Loucy (cell line): ENCODE measurements at regions not wholly inside any gene's neighbourhood (a gene's known extent, or its start where the extent isn't known, plus 50 kb on each side); places are given as distances from the start of the nearest gene placed in this dataset.

Experiments used
- H2AFZ ChIP-seq: fragments of 200-600 bp; sonication (generic); 2 replicates; pipeline ENCODE4 v1.6.0; 2016; ENCODE audit warnings: antibody characterized with exemption, mild to moderate bottlenecking, low read length, moderate library complexity
- H3F3A ChIP-seq: fragments of 200-600 bp; 2 replicates; pipeline ENCODE4 v1.6.0; 2016; ENCODE audit warnings: antibody characterized with exemption, low read depth, mild to moderate bottlenecking
- H3K27me3 ChIP-seq: fragments of 200-600 bp; sonication (generic); 2 replicates; pipeline ENCODE4 v1.6.1; 2014; ENCODE audit warnings: low read length, mild to moderate bottlenecking; ENCODE audit not compliant: insufficient read depth, poor library complexity, severe bottlenecking
- H3K36me3 ChIP-seq: fragments of 200-600 bp; sonication (generic); 2 replicates; pipeline ENCODE4 v1.6.1; 2016; ENCODE audit warnings: low read length; ENCODE audit not compliant: insufficient read depth
- H3K4me1 ChIP-seq: fragments of 200-600 bp; sonication (generic); 2 replicates; pipeline ENCODE4 v1.5.1; 2014; ENCODE audit warnings: low read length, mild to moderate bottlenecking; ENCODE audit not compliant: insufficient read depth, poor library complexity, severe bottlenecking
- H3K4me2 ChIP-seq: fragments of 200-600 bp; sonication (generic); 2 replicates; pipeline ENCODE4 v1.6.0; 2014; ENCODE audit warnings: antibody characterized with exemption, low read length, low read depth, mild to moderate bottlenecking; ENCODE audit not compliant: poor library complexity, severe bottlenecking
- H3K4me3 ChIP-seq: fragments of 200-600 bp; sonication (generic); 2 replicates; pipeline ENCODE4 v1.5.1; 2014; ENCODE audit warnings: low read length, mild to moderate bottlenecking, mixed read lengths; ENCODE audit not compliant: poor library complexity, severe bottlenecking
- H3K79me2 ChIP-seq: fragments of 200-600 bp; sonication (generic); 2 replicates; pipeline ENCODE4 v1.6.1; 2014; ENCODE audit warnings: low read length; ENCODE audit not compliant: insufficient read depth
- H3K9ac ChIP-seq: fragments of 200-600 bp; sonication (generic); 2 replicates; pipeline ENCODE4 v1.6.0; 2014; ENCODE audit warnings: mild to moderate bottlenecking, low read depth, low read length, moderate library complexity; ENCODE audit not compliant: poor library complexity, severe bottlenecking
- H3K9me2 ChIP-seq: fragments of 200-600 bp; sonication (generic); replicated peaks from 2 replicates; pipeline ENCODE4 v1.6.1; 2016; ENCODE audit warnings: low read depth, low read length, mixed read lengths
- H3K9me3 ChIP-seq: fragments of 200-600 bp; sonication (generic); 2 replicates; pipeline ENCODE4 v1.6.1; 2014; ENCODE audit warnings: mild to moderate bottlenecking, antibody characterized with exemption, low read length, low read depth; ENCODE audit not compliant: insufficient read depth
- H4K20me1 ChIP-seq: fragments of 200-600 bp; sonication (generic); 2 replicates; pipeline ENCODE4 v1.6.0; 2014; ENCODE audit warnings: antibody characterized with exemption, low read length, mild to moderate bottlenecking; ENCODE audit not compliant: insufficient read depth, poor library complexity, severe bottlenecking
- CTCF ChIP-seq: fragments of 200-600 bp; sonication (generic); conservative IDR thresholded peaks from 2 replicates; pipeline ENCODE4 v1.5.1; 2014; ENCODE audit warnings: mild to moderate bottlenecking, antibody characterized with exemption, low read length
- EZH2phosphoT487 ChIP-seq: fragments of 200-600 bp; IDR thresholded peaks from 2 replicates; pipeline ENCODE4 v1.6.1; 2018; ENCODE audit warnings: antibody characterized with exemption, mild to moderate bottlenecking, moderate library complexity, borderline replicate concordance

- Histone ChIP-seq H3K36me3 (no peaks in the 10 kb centered on the region), H3K27me3 (no peaks in the 10 kb centered on the region), H3K79me2 (no peaks in the 10 kb centered on the region), H3K4me2 (no peak overlapping the region), H3K9me3 (peaks cover 4% of the 10 kb centered on the region; the same call in 1 of the 2 replicates), H3K9me2 (no peaks in the 10 kb centered on the region), H3K4me3 (no peak overlapping the region), H4K20me1 (no peaks in the 10 kb centered on the region), H3F3A (no peaks in the 10 kb centered on the region), H3K4me1 (no peaks in the 10 kb centered on the region), H3K9ac (no peak overlapping the region), H2AFZ (no peak overlapping the region)
- TF ChIP-seq EZH2phosphoT487 = no peak
These were observed 2451.0 kb downstream of the TP53TG3F start for GRCh38 chr16:35910409-35910808.

GRCh38 chr16:35911899-35912298 is 2452.5 kb downstream of the TP53TG3F start:
- peaks cover 4% of the 10 kb centered on the region; the same call in 1 of the 2 replicates for H3K9me3 ChIP-seq
- no peaks in the 10 kb centered on the region for H3F3A ChIP-seq
- H3K79me2 ChIP-seq = no peaks in the 10 kb centered on the region
- no peaks in the 10 kb centered on the region for H3K36me3 ChIP-seq
- H3K27me3 ChIP-seq = no peaks in the 10 kb centered on the region
- H3K9ac ChIP-seq = no peak overlapping the region
- TF ChIP-seq CTCF = no peak
- no peak for TF ChIP-seq EZH2phosphoT487
- no peak overlapping the region for H3K4me3 ChIP-seq
- H4K20me1 ChIP-seq = no peaks in the 10 kb centered on the region
- no peak overlapping the region for H3K4me2 ChIP-seq
- H3K4me1 ChIP-seq = no peaks in the 10 kb centered on the region
- H3K9me2 ChIP-seq = no peaks in the 10 kb centered on the region
- no peak overlapping the region for H2AFZ ChIP-seq

GRCh38 chr16:35931722-35932121 is 2472.3 kb downstream of the TP53TG3F start:
- Histone ChIP-seq H3K9me3 (peaks cover 4% of the 10 kb centered on the region; the same call in 1 of the 2 replicates), H3K36me3 (no peaks in the 10 kb centered on the region), H3K79me2 (no peaks in the 10 kb centered on the region), H3K4me2 (no peak overlapping the region), H3K4me3 (no peak overlapping the region), H3K9me2 (no peaks in the 10 kb centered on the region), H4K20me1 (no peaks in the 10 kb centered on the region), H3K9ac (no peak overlapping the region), H3K4me1 (no peaks in the 10 kb centered on the region), H3K27me3 (no peaks in the 10 kb centered on the region), H2AFZ (no peak overlapping the region), H3F3A (no peaks in the 10 kb centered on the region)
- TF ChIP-seq CTCF = no peak
- TF ChIP-seq EZH2phosphoT487 = no peak
